ENCODE measurements at regions not wholly inside any gene's neighbourhood (a gene's known extent, or its start where the extent isn't known, plus 50 kb on each side); places are given as distances from the start of the nearest gene placed in this dataset.
A peak's percentile ranks its signal among the peaks of the same experiment; 100 is the strongest.

DNA sequence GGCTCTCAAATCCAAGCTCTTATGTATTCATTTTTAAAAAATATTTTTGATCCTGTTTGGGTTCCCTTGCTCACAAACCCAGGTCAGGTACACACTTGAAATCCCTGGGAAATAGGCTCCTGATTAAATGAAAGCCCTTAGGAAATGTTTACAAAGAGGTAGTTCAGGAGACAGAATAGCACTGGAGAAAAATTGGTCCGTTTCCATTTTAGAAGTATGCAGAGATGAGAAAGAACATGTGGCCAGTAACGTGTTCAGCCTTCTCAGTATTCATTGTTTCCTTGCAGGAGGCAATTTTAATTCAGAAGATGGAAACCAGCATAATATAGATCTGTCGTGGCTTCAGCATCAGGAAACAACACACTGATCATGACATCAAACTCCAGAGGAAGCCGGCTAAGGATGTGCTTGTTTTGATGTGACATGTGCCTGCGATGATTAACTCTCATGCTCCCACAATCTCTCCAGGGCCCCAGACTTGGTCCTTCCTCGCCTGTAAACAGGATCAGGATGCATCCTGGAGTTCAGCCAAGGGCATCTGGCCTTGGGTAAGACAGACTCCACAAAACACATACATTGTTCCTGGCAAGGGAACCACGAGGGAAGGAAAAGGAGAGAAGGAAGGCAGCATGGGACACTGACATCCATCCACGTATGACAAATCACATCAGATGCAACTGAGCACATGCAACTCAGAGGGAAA, 350.5 kb upstream of the THBS1 start:
- DNase-seq, result peak in 1 of 58 donors; percentile 17

DNA sequence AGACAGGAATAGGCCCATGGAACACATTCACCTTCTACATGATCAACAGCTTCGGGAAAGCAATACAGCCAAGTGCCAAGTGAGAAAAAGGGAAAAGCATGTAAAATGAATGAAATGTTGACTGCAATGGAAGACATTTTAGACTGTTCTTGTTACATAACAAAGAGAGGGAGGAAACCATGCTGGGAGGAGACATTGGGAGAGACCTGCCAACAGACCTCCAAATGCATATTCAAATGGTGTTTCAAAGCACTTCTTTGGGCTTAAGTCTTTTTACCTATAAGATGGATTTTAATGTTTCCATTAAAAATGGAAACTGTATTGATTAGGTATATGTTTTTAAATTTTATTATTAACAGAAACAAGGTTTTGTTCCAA, 350.0 kb upstream of the THBS1 start:
- no peak for DNase-seq

DNA sequence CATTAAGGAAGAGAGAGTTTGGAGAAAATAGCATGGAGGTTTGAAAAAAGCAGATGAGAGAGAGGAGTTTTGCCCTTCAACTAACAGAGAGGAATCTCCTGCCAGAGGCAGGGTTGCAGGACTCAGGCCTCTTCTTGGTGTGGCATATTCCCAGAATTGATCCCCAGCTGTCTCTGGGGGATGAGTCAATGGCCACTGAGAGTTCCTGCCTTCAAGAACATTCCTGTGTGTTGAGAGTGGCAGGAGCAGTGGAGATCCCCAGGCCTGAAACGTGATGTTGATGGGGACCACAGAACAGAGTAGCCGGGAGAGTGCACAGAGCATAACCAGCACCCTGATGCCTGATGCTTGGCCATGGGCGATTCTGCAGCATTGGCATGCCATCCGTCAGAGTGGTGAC, 348.4 kb upstream of the THBS1 start:
- DNase-seq, result no peak

DNA sequence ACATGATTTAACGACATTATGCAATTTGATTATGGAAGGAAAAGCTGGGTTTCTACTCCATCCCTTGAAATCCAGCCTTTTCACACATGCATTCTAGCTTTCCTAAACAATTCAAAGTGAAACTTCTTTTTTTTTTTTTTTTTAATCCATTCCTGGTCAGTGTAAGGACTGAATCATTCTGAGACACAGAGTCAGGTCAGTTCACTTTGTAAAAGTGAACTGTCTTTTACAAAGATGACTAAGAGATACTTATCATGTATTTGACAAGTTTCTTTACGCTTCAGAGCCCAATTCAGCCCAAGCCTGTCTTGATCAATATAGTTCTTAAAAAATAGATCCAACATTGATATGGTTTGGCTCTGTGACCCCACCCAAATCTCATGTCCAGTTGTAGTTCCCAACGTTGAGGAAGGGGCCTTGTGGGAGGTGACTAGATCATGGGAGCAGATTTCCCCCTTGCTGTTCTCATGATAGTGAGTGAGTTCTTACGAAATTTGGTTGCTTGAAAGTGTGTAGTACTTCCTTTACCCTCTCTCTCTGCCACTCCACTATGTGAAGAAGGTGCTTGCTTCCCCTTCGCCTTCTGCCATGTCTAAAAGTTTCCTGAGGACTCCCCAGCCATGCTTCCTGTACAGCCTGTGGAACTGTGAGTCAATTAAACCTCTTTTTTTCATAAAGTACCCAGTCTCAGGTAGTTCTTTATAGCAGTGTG, 345.6 kb upstream of the THBS1 start:
- no peak for DNase-seq

DNA sequence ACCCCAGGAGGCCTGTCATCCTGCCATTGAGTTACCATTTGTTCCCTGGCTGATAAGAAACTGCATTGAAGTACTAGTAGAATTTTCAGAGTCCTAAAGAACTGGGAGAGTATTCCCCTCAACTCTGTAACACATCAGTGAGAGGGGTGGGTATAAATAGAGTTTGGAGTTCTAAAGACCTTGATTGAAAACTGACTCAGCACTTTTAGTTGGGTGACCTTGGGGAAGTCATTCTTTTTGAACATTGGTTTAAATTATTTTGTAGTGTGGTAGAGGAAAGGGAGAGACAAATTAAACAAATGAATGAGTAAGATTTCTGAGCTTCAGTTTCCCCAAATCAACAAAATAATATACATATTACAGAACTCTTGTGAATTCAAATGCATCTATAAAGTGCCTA, 344.5 kb upstream of the THBS1 start:
- DNase-seq, result no peak

DNA sequence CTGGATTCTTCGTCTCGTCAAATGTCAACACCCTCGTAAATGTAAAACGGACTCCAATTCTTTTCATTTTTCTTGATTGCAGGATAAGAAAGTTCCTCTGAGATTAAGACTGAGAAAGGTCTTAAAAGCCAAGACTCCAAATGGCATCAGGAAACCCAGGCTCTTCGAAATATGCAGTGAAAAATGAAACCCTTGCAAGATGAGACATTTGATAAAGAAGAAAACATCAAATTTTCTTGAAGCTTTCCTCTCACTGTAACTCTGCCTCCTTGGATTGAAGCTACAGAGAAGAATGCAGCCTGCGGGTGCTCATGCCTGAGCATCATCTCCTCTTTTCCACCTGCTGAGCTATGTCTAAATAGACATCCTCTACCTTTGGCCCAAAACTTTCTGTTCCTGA, 342.4 kb upstream of the THBS1 start:
- no peak for DNase-seq

DNA sequence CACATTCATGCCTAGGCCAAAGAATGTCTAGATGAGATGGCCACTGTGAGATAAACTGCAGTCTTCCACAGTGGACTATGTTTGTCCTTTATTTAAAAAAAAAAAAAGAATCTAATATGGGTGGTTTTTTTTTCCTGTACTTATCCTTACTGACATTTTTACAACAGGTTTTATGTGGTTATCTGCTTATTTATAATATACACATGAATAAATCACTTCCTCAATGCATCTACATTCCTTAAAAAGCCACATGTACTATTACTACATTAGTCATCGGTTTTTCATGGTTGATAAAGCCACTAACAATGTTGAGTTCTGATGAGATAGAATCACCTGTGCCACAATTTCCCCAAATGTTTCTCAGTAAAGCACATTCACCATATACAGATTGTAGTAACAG, 341.3 kb upstream of the THBS1 start:
- DNase-seq, result no peak

DNA sequence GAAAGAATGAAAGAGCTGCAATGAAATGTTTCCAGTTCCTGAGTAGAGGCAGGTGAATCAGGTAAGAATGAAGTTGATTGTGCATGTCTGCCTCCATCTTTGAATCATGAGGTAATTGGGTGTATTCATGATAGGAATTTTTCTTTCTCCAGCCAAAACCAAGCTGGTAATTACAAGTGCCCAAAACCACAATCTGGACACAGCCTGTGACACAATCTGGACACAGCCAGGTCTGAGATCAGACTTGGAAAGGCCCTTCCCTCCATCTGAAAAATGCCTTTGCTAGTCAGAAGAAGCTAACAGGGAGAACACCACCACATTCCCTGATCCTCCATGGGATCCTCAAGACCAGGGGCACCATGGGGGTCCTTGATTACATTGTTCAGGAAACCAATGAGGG, 338.5 kb upstream of the THBS1 start:
- no peak for DNase-seq

DNA sequence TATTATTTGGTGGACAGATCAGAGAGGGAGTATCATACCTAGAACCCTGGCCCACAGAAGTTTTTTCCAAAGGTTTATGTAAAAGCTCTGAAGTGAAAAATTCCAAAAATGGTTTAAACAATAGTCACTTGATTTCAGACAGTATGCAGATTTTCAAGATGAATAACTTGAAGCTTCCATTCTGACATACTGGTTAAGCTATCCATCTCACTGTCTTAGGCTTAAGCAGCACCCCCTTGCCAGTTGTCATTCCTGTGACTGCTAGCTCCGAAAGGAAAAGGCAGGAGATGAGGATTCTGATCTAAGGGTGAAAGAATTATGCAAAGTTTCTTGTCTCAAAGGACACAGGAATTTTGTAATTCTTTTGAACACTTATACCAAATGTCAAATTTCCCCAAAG, 337.5 kb upstream of the THBS1 start:
- no peak for DNase-seq

DNA sequence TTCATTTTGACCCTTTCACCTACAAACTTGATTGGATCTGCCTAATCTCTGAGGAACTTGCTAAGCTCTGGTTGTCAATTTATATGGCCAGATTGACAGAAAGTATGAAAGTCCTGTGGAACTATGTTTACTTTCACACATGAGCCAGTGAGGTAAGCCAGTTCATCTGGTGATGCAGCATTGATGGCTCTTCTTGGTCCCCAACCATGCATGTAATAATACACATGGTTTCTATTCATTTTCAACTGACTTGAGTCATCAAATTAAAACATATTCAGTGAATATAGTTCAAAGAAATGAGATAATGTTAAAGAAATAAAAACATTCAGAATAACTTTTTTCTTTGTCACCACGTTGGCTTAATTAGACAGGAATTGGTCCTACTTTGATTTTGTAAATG, 336.1 kb upstream of the THBS1 start:
- no peak for DNase-seq

DNA sequence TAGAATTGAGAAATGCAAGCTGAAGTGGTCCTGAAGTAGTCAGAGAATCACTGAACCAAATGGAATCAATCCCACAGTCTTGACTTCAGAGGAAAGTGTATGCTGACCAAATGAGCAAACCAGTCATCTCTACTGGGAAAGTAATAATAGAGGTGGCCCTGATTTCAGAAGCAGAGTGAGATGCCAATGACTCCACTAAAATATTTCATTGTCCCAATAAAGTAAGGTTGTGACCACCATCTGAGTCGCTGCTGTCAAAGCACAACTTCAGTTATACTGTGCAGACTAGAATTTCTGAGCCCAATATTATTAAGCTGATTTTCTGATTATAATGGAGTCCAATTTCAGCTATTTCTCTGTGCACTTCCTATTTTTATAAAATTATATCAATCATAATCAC, 334.4 kb upstream of the THBS1 start:
- DNase-seq, result no peak

DNA sequence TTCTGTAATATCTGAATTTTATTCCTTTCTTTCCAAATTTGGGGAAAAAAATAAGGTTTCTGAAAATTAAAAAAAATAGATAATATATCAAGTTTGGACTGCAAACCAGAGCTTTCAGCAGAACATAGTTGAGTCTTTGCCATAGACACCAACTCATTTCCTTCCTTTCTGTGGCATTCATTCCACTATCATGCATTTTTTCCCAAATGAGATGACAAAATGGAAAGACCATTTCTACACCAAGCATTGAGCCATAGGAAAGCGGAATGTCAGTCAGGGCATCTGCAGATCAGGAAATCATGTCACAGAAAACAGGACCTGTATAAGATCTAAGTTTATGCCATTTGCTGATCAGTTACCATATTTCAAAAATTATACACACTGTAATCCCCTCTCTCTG, 333.3 kb upstream of the THBS1 start:
- DNase-seq, result no peak

DNA sequence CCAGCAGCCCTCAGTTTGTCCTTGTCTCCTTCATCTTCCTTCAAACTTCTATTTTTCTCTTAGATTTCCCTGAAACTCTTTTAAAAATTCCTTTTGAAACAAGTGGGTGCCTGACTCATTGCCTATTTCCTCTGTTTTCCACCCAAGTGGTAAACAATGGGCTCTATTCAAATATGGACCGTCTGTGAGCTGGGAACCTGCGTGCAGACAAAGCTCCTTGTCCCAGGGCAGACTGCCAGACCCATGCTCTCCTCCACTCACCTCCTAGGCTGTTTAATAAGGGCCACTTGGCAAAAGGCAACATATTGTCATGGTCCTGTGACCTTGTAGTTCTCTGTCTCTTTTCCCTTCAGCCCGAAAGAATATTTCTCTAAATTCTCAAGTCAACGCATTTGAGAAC, 332.7 kb upstream of the THBS1 start:
- peak in 2 of 58 donors; percentile 1 to 31 for DNase-seq

DNA sequence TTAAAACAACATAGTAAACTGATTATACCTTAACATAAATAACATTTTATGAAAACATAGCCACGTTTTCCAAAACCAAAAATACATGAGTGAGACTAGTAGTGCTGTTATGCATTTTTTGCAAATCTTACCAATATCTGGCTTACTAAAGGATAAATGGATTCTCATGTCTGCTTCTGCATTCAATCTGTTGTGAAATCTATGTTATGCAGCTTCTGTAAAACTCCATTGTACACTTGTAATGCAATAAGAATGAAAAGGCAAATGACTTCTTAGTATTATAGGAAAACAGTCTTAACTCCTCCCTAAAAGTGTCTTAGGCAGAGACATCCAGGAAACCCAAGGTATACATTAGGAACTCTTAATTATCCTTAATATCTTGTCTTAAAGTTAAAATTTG, 330.9 kb upstream of the THBS1 start:
- DNase-seq, result no peak

DNA sequence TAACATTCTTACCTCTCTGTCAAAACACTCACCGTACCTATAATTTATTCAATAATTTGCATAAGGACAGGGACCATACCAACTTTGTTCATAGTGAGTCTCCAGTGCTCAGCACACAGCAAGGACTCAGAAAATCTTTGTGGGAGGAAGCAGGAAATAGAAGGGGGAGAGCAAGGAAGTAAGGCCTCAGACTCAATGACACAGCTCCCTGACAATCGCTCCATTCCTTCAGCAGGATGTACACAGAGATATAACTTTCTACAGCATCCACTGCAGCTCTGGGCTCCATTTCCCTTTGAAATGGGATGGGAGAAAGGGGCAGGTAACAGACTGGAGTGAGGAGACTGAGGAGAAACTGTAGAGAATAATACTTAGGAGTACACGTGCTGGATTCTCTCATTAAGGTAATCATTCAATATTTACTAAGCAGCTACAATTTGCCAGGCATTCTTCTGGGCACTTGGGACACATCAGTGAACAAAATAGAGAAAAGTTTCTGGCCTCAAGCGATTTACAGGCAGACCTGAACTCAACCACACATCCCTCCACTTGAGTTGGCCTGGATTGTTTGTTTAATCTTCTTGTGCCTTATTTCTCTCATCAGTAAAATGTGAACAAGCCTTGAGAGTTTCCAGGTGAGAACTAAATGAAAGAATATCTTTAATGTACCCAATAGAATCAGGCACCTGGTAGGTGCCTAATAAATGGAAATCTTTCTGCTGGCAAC, 330.3 kb upstream of the THBS1 start:
- no peak for DNase-seq

DNA sequence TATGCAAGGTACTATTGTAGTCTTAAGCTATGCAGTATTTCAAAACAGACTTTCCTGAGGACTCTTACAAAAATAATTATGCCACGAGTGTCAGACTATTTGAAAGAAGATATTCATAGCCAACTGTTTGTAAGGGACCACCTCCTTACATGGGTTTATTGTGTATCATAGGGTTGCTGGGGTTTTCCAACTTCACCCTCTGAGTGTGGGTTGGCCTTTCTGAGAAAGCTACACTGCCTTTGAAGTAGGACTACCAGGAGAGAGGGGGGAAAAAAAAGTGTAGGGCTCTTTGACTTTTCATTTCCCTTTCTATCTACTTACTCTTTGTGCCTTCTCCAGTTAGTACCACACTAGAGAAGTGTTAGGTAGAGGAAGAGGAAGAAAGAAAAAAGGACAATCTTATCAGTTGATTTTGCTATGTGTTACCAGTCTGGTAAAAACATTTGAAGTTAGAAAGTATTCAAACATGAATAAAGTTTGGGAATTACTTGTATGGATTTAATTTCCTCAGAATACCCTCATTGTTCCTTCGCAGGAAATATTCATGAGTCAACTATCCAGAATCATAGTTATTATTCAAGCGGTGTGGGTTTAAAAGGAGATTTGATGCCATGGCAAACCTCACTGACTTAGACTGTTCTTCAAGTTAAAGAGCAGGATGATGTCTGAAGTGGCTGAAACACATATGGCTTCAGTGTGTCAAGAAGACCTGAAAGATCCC, 329.3 kb upstream of the THBS1 start:
- DNase-seq, result no peak

DNA sequence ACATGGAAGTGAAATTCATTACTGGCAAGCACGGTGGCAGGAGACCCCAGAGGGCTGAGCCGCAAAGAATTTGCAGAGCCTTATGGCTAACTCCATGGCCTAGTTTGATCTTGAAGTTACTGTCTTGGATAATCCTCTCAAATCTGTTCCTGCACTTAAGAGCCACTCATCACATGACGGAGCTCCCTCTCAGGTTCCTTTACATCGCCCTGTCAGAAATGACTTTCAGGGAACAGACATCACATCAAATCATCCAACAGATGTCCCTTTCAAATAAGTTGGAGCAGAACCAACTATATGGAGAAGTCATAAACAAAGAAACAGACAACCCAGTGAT, 328.8 kb upstream of the THBS1 start:
- DNase-seq, result no peak

DNA sequence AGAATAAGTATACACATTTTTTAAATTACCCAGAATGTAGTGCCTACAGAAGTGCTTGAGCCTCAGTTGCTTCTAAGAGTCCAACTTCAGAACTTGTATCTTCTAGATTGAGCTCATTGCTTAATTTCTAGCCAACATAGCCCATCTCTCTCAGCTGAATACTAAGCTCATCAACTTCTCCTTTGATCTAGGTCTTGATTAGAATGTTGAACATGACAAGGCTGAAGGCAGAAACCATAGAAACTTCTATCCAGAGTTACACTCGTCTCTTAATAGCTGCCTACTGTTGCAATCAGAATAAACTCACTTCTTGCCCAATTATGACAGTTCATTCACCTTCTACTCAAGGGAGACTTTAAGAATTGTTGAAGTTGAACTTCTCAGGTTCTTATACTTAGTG, 327.3 kb upstream of the THBS1 start:
- DNase-seq, result no peak

DNA sequence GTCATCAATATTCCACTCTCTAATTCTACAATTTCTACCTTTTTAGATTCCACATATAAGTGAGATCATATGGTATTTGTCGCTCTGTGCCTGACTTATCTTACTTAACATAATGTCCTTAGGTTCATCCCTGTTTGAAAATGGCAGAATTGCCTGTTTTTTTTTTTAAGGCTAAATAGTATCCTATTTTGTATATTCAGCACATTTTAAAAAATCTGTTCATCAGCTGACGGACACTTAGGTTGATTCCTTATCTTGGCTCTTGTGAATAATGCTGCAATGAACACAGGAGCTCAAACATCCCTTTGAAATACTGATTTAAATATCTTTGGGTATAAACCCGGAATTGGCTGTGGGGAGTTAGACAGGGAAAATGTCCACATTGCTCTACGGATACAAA, 326.7 kb upstream of the THBS1 start:
- no peak for DNase-seq

DNA sequence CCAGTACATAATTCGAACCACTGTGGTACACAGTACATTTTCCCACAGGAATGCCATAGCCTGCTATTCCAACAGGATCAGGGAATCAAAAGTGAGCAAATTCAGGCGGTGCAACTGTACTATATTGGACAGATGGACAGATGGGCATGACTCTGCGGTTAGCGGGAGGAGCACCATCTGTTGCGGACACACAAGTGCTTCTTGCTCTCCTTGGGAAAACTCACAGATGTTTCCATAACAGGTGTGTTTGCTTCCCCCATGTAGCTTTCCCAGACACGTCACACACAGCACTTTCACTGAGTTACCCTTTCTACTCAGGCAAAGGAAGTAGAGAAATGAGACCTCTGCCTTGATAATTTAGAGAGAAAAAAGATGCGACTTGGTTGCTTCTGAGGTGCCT, 325.1 kb upstream of the THBS1 start:
- no peak for DNase-seq

DNA sequence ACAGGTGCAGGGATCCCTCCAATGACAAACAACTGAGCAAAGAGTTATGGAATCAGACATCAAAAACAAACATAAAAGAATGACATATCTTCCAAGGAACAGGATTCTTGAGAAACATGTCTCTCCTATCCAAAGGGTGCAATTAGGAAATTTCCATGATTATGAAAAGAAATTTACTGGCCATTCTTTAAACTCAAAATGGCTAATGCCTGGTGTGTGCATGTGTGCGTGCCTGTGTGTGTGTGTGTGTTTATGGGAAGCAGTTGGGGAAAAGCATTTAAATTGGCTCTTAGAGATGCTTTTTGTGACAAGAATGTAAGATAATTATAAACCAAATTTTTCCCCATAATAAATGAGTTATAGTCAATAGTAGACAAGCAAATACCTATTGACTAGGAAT, 320.5 kb upstream of the THBS1 start:
- DNase-seq, result no peak

DNA sequence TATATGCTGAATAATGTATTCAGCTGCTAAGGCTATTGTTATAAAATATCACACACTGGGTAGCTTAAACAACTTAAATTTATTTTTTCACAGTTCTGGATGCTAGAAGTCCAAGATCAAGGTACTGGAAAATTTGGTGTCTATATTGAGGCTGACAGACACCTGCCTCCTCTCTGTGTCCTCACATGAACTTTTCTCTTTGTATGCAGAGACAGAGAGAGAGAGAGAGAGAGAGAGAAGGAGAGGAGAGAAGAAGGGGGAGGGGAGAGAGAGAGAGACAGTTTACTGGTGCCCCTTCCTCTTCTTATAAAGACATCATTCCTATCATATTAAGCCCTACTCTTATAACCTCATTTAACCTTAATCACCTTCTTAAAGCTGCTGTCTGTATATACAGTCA, 320.1 kb upstream of the THBS1 start:
- DNase-seq, result no peak

All from anterior cingulate cortex (tissue), 58 donors.